HG02938 (cell line): ENCODE measurements at regions not wholly inside any gene's neighbourhood (a gene's known extent, or its start where the extent isn't known, plus 50 kb on each side); places are given as distances from the start of the nearest gene placed in this dataset.
"Not testable (repeated sequence)": the region's sequence is repeated elsewhere in the genome, so short reads cannot be mapped to it uniquely, and the experiment has no call there.

Source experiments
- ATAC-seq: cut with Tn5 transposase; IDR thresholded peaks from one replicate; pipeline ENCODE4 v1.9.1; 2021; ENCODE audit warnings: mild to moderate bottlenecking, moderate library complexity; ENCODE audit not compliant: unreplicated experiment

- no peak for ATAC-seq
These were observed 421.6 kb upstream of the EYS start for GRCh38 chr6:66128656-66129055.

- no peak for ATAC-seq
These were observed 421.2 kb upstream of the EYS start for GRCh38 chr6:66128243-66128642.

- no peak for ATAC-seq
These were observed 420.0 kb upstream of the EYS start for GRCh38 chr6:66127061-66127460.

DNA sequence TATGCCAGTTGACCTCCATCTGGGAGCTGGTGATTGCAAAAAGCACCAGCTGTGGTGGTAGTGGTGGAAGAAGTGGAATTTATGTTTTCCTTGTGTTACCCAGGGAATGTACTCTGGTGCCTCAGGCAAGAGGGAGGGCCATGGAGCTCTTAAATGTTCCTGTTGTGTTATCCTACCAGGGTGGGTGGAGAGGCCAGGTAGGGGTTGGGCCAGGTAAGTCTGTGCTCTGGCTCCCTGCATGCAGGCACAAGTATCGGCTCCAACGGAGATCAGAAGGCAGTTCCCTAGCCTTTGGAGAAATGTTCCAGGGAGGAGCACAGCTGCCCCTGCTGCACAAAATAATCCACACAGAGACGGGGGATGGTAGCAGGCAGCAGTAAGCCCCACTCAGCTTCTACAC, 419.3 kb upstream of the EYS start:
- ATAC-seq: no peak

DNA sequence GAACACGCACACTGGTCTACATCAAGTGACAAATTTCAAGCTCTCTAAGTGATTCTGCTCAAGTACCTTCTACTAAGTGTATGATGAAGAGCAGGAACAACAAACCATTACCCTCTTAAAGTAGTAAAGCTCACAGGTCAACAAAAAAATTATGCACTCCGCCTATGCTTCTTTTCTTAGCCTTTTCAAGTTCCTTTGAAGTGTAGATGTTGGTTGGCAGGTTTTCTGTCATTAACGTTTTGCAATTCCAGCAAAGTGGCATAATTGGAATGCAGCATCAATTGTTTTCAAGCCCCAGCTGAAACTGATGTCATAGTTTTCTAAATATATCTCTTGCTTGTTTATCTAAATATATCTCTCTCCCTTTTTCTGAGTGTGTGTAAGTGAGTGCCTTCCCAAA, 396.9 kb upstream of the EYS start:
- no peak for ATAC-seq

DNA sequence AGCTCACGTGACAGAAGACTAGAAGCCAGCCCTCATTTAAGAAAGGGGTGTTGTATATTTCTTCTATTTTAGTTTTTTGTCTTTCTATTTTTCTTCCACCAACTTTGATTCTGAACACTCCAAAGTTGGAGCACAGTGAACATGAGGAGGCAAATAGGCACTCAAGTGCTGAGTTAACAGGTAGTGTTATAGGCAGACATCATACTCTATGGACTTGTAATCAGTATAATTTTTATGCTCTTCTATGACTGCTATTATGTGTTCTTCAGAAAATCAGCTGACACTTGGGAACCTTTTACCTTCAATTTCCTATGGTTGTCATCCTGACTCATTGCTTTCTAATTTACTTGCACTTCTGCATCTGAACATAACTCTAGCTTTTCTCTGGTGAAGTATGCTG, 396.3 kb upstream of the EYS start:
- no peak for ATAC-seq

DNA sequence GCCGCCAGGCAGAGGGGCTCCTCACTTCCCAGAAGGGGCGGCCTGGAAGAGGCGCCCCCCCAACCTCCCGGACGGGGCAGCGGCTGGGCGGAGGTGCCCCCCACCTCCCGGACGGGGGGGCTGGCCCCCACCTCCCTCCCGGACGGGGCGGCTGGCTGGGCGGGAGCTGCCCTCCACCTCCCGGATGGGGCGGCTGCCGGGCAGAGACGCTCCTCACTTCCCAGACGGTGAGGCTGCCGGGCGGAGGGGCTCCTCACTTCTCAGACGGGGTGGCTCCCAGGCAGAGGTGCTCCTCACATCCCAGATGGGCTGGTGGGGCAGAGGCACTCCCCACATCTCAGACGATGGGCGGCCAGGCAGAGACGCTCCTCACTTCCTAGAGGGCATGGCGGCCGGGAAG, 389.7 kb upstream of the EYS start:
- ATAC-seq: no peak

- no peak for ATAC-seq
These were observed 387.6 kb upstream of the EYS start for GRCh38 chr6:66094615-66095014.

DNA sequence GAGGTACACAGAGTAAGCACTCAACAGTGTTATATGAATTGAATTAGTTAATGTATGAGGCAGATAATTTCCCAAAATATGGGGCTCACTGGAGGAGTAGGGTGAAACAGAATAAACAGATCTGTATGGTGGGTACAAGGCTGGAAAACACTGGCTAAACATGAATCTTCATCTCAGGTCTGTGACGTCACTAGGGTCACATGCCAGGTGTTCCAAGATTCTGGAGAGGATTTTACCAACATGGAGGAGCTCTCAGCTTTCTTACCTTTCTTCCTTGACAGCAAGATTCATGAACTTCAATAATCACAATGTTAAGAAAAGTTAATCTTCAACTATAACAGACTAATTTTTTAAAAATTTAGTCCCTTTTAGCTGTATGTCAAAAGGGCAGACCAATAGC, 385.3 kb upstream of the EYS start:
- not testable (repeated sequence) for ATAC-seq

- no peak for ATAC-seq
These were observed 379.5 kb upstream of the EYS start for GRCh38 chr6:66086532-66086931.

DNA sequence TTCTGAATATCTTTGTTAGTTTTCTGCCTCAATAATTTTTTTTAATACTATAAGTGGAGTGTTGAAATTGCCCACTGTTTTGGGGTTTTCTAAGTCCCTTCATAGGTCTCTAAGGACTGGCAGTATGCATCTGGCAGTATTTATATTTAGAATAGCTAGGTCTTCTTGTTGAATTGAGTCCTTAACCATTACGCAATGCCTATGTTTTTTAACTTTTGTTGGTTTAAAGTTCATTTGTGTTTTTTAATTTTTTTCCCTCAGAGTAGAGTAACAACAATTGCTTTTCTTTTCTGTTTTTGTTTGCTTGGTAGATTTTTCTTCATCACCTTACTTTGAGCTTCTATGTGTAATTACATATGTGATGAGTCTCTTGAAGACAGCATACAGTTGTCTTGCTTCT, 375.9 kb upstream of the EYS start:
- ATAC-seq: no peak

DNA sequence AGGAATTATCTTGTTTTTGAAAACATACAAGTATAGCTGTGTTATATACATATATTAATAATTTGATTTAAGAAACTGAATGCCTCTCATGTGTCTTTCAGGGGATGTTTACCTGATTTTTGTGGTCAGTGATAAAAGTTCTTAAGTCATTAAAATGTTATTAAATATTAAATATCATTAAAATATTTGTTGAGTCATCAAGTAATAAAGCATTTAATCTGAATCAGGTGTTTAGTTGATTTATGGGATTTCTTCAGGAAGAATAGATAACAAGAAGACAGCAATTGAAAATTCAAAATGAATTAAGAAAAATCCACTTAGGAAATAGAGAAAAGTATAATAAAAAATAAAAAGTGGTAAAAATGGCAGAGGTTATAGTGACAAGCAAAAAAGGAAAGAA, 361.9 kb upstream of the EYS start:
- no peak for ATAC-seq

DNA sequence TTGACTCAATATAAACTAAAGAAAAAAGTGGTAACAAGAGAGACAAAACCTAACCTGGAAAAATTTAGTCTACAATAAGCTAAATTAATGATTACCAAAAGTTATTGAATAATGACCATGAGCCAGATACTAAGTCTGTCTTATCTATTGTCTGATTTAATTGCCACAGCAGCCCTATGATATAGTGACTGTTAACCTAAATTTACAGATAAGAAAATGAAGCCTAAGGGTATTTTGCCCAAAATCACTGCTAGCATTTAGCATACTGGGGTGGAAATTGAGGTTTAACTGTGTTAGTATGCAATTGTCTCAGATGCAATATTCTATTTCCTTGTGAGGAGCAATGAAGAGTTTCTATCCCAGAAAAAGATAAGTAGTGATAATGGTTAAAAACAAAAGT, 361.0 kb upstream of the EYS start:
- ATAC-seq: no peak

DNA sequence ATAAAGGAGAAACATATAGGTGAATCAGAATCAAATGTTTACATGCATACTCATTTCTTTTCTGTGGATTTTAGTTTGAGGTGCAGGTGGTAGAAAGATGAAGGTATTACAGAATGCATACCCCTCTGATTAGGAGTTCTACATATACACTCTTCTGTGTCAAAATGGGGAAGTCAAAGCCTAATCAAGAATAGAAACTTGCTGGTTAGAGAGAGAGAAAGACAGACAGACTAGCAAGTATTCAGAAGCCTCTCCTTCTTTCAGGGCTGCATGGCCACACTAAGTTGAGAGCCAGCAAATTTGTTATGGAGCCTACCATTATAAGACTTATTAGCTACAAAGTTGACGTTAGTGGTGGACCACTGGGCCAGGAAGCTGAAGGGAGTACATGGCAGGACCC, 358.3 kb upstream of the EYS start:
- no peak for ATAC-seq

DNA sequence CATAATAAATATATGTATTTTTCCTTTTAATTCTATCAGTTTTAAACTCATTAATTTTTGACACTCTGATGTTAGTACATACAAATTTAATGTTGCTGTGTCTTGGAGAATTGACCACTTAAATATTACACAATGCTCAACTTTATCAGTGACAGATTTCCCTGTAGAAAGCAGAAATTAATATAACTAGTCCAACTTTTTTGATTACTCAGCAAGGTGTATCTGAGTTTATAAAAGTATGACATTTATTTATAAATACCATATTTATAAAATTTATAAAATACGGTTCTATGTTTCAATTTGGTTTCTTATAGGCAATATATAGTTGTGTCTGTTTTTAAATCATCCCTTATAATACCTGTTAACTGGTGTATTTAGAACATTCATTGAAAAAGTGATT, 350.0 kb upstream of the EYS start:
- ATAC-seq: no peak

DNA sequence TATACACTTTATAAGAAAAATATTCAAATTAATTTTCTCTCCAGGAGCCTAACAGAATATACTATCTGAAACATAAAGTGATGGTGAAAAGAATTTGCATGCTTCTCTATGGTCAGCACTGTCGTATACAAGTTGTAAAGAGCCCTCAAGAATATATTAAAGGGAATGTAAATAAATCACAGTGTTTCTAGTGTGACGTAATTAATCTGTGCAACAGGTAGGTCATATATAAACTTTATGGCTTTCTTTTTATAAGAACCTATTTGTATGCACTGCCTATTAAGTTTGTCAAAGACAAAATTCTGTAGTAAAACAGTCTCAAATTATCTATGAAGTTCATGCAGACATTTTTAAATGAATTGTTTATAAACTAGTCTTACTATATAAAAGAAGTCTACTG, 347.9 kb upstream of the EYS start:
- ATAC-seq: no peak

DNA sequence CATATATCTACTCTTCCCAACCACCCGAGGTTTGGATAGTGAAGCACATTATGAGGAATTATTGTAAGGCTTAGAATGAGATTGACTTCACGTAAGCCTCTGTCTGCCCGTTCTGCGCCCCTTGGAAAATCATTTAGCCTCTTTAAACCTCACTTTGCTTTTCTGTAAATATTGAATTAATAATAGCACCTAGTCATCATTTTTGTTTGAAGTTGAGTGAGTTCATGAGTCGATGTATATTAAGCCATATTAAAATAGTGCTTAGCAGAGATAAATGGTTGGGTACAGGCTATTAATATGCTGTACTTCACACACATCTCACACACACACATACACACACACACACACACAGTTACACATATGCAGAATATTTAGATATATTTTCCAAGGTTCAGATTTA, 344.8 kb upstream of the EYS start:
- ATAC-seq: no peak

- ATAC-seq: no peak
These were observed 341.9 kb upstream of the EYS start for GRCh38 chr6:66048684-66049474.

DNA sequence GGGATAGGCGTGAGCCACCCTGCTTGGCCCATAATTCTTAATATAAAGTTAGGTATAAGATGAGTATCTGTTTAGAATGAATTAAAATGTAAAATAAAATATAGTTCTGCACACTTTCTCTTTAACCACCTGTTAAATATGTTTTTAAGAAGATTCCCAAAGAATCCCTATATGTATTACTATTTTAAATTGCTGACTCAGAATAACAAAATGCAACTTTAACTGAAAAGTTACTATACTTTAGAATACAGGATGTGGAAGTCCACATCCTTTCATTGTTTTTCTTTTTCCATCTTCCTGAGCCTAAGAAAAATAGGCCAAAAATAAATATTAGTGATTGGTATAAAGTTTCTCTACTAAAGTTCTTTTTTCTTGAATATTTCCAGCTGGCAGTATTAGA, 325.6 kb upstream of the EYS start:
- no peak for ATAC-seq

DNA sequence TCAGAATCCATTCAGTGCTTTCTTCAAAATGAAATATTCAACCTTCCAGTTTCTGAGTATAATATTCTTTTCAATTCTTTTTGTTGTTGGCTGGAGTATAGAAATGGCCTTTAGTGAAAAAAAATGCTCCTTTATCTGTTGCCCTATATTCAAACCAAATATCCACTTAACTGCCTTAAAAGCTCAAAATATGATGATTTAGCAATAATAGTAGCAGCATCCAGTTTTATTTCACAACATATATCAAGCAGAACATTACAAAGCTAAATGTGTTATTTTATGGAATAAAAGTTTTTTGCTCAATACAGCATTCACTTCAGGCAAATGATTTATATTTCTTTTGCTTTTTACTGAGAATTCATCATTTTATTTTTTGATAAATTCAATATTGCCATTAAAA, 322.4 kb upstream of the EYS start:
- ATAC-seq: no peak

GRCh38 chr6:65999288-65999791, 292.3 kb upstream of the EYS start:
- no peak for ATAC-seq

GRCh38 chr6:65998544-65998943, 291.5 kb upstream of the EYS start:
- no peak for ATAC-seq

DNA sequence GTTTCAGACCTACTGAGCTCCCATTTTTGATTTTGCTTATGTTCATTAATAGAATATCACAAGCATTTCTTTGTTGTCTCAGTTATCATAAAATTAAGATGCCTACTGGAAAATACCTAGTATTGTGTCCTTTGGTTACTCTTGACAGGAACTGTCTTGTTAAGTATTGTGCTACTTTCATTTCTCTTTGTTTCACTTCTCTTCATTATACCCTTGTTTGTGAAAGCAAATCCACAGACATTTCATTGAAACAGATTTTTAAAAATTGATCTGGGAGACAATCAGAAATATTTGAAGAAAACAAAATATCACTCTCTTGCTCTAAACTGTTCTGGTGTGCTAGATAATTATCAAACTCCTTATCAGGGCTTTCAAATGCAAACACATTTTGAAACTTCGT, 290.5 kb upstream of the EYS start:
- ATAC-seq: no peak
